ENCODE measurements at regions not wholly inside any gene's neighbourhood (a gene's known extent, or its start where the extent isn't known, plus 50 kb on each side); places are given as distances from the start of the nearest gene placed in this dataset.

DNA sequence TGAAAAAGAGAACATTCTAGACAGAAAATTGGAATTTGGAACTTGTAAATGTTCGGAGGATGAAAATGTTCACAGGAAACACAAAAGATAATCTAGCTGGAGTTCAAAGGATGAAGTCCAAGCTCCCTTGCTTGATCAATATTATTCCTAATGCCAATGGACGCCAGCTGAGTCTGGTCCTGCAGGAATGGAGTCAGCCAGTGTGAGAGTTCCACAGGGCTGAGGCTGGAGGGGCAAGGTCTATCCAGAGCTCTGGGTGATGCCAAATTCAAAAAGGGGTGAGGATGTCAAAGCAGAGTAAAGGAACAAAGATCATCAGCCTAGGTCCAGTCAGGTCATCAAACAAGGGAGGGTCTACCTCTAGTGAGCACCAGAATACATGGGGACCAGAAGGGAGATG, 78.5 kb upstream of the CTNNA2 start:
- Histone ChIP-seq H3K27ac (no peak overlapping the region), H3K27me3 (no peaks in the 10 kb centered on the region), H3K36me3 (no peaks in the 10 kb centered on the region), H3K9me3 (no peaks in the 10 kb centered on the region), H3K4me3 (no peak overlapping the region), H3K4me1 (no peaks in the 10 kb centered on the region)
- no peak for TF ChIP-seq CTCF (IDR thresholded peaks at IDR 0.05)
- no peak for TF ChIP-seq POLR2AphosphoS5 (IDR thresholded peaks at IDR 0.05)
- TF ChIP-seq POLR2A (IDR thresholded peaks at IDR 0.05): no peak
- DNase-seq (ENCODE audit: low spot score in 2 of 2): no peak
- intact Hi-C loops (cut with DNase I; ENCODE audit: low total_unique reads): no loop called here

GRCh38 chr2:79432731-79433146, 80.1 kb upstream of the CTNNA2 start:
- DNase-seq (ENCODE audit: low spot score in 2 of 2): no peak
- Histone ChIP-seq H3K27ac (no peak overlapping the region), H3K4me1 (no peaks in the 10 kb centered on the region), H3K4me3 (no peak overlapping the region), H3K27me3 (no peaks in the 10 kb centered on the region), H3K36me3 (no peaks in the 10 kb centered on the region), H3K9me3 (no peaks in the 10 kb centered on the region)
- TF ChIP-seq CTCF (IDR thresholded peaks at IDR 0.05) (no peak), POLR2A (IDR thresholded peaks at IDR 0.05) (no peak), POLR2AphosphoS5 (IDR thresholded peaks at IDR 0.05) (no peak)
- intact Hi-C loops (cut with DNase I; ENCODE audit: low total_unique reads): no loop called here

GRCh38 chr2:79428745-79429144, 84.1 kb upstream of the CTNNA2 start:
- no peak for DNase-seq (ENCODE audit: low spot score in 2 of 2)
- Histone ChIP-seq H3K9me3 (no peaks in the 10 kb centered on the region), H3K36me3 (no peaks in the 10 kb centered on the region), H3K27me3 (no peaks in the 10 kb centered on the region), H3K4me1 (no peaks in the 10 kb centered on the region), H3K27ac (no peak overlapping the region), H3K4me3 (no peak overlapping the region)
- TF ChIP-seq POLR2AphosphoS5 (IDR thresholded peaks at IDR 0.05): no peak
- TF ChIP-seq CTCF (IDR thresholded peaks at IDR 0.05): no peak
- TF ChIP-seq POLR2A (IDR thresholded peaks at IDR 0.05): no peak
- intact Hi-C loops (cut with DNase I; ENCODE audit: low total_unique reads): no loop called here

- no peaks in the 10 kb centered on the region for H3K9me3 ChIP-seq
- no peak for TF ChIP-seq POLR2AphosphoS5 (IDR thresholded peaks at IDR 0.05)
- TF ChIP-seq POLR2A (IDR thresholded peaks at IDR 0.05): no peak
- no peak for TF ChIP-seq CTCF (IDR thresholded peaks at IDR 0.05)
- H3K4me3 ChIP-seq: no peak overlapping the region
- DNase-seq (ENCODE audit: low spot score in 2 of 2): no peak
- no peak overlapping the region for H3K27ac ChIP-seq
- H3K27me3 ChIP-seq: no peaks in the 10 kb centered on the region
- H3K36me3 ChIP-seq: no peaks in the 10 kb centered on the region
- intact Hi-C loops (cut with DNase I; ENCODE audit: low total_unique reads): no loop called here
- H3K4me1 ChIP-seq: no peaks in the 10 kb centered on the region
These were observed 98.2 kb upstream of the CTNNA2 start for GRCh38 chr2:79414690-79415089.

DNA sequence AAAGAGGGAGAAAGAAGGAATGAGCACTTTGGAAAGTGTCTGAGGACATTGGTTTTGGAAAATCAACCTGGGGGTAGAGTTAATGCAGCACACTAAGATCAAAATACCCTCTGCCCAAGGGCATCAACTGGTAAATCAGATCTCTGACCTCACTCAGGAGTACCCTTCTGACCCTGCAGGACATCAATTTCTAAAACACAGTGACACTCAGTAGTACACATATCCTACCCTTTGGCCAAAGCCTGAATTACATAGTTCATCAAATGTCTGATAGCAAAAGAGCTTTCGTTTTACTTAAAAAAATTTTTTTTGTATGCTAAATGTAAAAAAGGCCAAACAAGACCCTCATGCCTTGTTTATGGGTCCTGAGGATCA, 118.4 kb upstream of the CTNNA2 start:
- Histone ChIP-seq H3K27me3 (no peaks in the 10 kb centered on the region), H3K4me3 (no peak overlapping the region), H3K27ac (no peak overlapping the region), H3K36me3 (no peaks in the 10 kb centered on the region), H3K4me1 (no peaks in the 10 kb centered on the region), H3K9me3 (no peaks in the 10 kb centered on the region)
- no peak for DNase-seq (ENCODE audit: low spot score in 2 of 2)
- TF ChIP-seq POLR2AphosphoS5 (IDR thresholded peaks at IDR 0.05) (no peak), POLR2A (IDR thresholded peaks at IDR 0.05) (no peak), CTCF (IDR thresholded peaks at IDR 0.05) (no peak)
- intact Hi-C loops (cut with DNase I; ENCODE audit: low total_unique reads): no loop called here
